GM23338 (cell line): ENCODE measurements at regions not wholly inside any gene's neighbourhood (a gene's known extent, or its start where the extent isn't known, plus 50 kb on each side); places are given as distances from the start of the nearest gene placed in this dataset.

ENCODE experiments used
- ATAC-seq: fragments of 200-7000 bp; cut with Tn5 transposase; 3 replicates; pipeline ENCODE4 v1.9.1; 2020
- DNase-seq: peaks from one replicate; pipeline ENCODE4 v3.0.0-alpha.2; 2015; ENCODE audit warnings: low spot score
- H2AFZ ChIP-seq: fragments of 200-600 bp; sonication (generic); 2 replicates; pipeline ENCODE4 v1.8.0; 2016; ENCODE audit warnings: antibody characterized with exemption, mild to moderate bottlenecking, moderate library complexity
- H3F3A ChIP-seq: fragments of 200-600 bp; sonication (generic); replicated peaks from 2 replicates; pipeline ENCODE4 v1.8.0; 2017; ENCODE audit warnings: antibody characterized with exemption, mixed run types, low read depth
- H3K27ac ChIP-seq: fragments of 200-600 bp; sonication (generic); 2 replicates; pipeline ENCODE4 v1.6.1; 2016; ENCODE audit warnings: low read depth
- H3K27me3 ChIP-seq: fragments of 200-600 bp; sonication (generic); 2 replicates; pipeline ENCODE4 v1.8.0; 2016; ENCODE audit warnings: mild to moderate bottlenecking, mixed run types, moderate library complexity; ENCODE audit not compliant: insufficient read depth
- H3K36me3 ChIP-seq: fragments of 200-600 bp; sonication (generic); 2 replicates; pipeline ENCODE4 v1.8.0; 2016; ENCODE audit warnings: mild to moderate bottlenecking; ENCODE audit not compliant: insufficient read depth
- H3K4me1 ChIP-seq: fragments of 200-600 bp; sonication (generic); 2 replicates; pipeline ENCODE4 v1.8.0; 2016; ENCODE audit warnings: mild to moderate bottlenecking, moderate library complexity; ENCODE audit not compliant: insufficient read depth
- H3K4me2 ChIP-seq: fragments of 200-600 bp; sonication (generic); 2 replicates; pipeline ENCODE4 v1.7.1; 2017; ENCODE audit warnings: mixed run types
- H3K4me3 ChIP-seq: fragments of 200-600 bp; sonication (generic); 2 replicates; pipeline ENCODE4 v1.6.1; 2016; ENCODE audit warnings: mixed run types
- H3K79me2 ChIP-seq: fragments of 200-600 bp; sonication (generic); replicated peaks from 2 replicates; pipeline ENCODE4 v1.8.0; 2017; ENCODE audit warnings: mild to moderate bottlenecking; ENCODE audit not compliant: insufficient read depth
- H3K9me2 ChIP-seq: fragments of 200-600 bp; sonication (generic); 2 replicates; pipeline ENCODE4 v1.8.0; 2017; ENCODE audit not compliant: insufficient read depth
- H4K20me1 ChIP-seq: fragments of 200-600 bp; sonication (generic); replicated peaks from 2 replicates; pipeline ENCODE4 v1.8.0; 2017; ENCODE audit warnings: mild to moderate bottlenecking; ENCODE audit not compliant: insufficient read depth
- H3K27ac Mint-ChIP-seq: 2 replicates; pipeline ENCODE4 v1.8.0; 2020; ENCODE audit warnings: inconsistent platforms, mild to moderate bottlenecking, moderate library complexity, mixed read lengths
- H3K27me3 Mint-ChIP-seq: 3 replicates; pipeline ENCODE4 v1.8.0; 2022; ENCODE audit warnings: low read depth, mild to moderate bottlenecking, moderate library complexity, mixed read lengths, inconsistent platforms; ENCODE audit not compliant: insufficient read depth, poor library complexity
- H3K36me3 Mint-ChIP-seq: 3 replicates; pipeline ENCODE4 v1.8.0; 2021; ENCODE audit warnings: low read depth, mild to moderate bottlenecking, inconsistent platforms, moderate library complexity, mixed read lengths
- H3K4me1 Mint-ChIP-seq: 3 replicates; pipeline ENCODE4 v1.8.0; 2020; ENCODE audit warnings: mild to moderate bottlenecking, inconsistent platforms, mixed read lengths
- H3K4me3 Mint-ChIP-seq: 3 replicates; pipeline ENCODE4 v1.8.0; 2021; ENCODE audit warnings: moderate library complexity, mild to moderate bottlenecking, inconsistent platforms, mixed read lengths
- H3K9me3 Mint-ChIP-seq: 3 replicates; pipeline ENCODE4 v1.8.0; 2020; ENCODE audit warnings: moderate library complexity, mild to moderate bottlenecking, inconsistent platforms, mixed read lengths
- CREB1 ChIP-seq: fragments of 250-450 bp; sonication (Bioruptor Pico); IDR thresholded peaks from 2 replicates; pipeline ENCODE4 v1.5.0; 2020; ENCODE audit warnings: low read depth, mild to moderate bottlenecking, moderate library complexity
- CTCF ChIP-seq, 2 experiments: fragments of 200-600 bp in 1 of 2; sonication (generic) in 1 of 2; conservative IDR thresholded peaks; 2 replicates each; pipeline versions ENCODE4 v1.5.1 to v1.6.1; 2016 to 2017; ENCODE audit warnings: antibody characterized with exemption in 2 of 2, low read depth in 2 of 2, mild to moderate bottlenecking in 2 of 2, moderate library complexity in 1 of 2
- ETS1 ChIP-seq: IDR thresholded peaks from 2 replicates; pipeline ENCODE4 v1.6.1; 2016; ENCODE audit warnings: antibody characterized with exemption
- EZH2 ChIP-seq: fragments of 200-600 bp; sonication (generic); IDR thresholded peaks from one replicate; pipeline ENCODE4 v1.8.0; 2017; ENCODE audit warnings: antibody characterized with exemption, mild to moderate bottlenecking, low read depth; ENCODE audit not compliant: unreplicated experiment
- EZH2phosphoT487 ChIP-seq: fragments of 200-600 bp; sonication (generic); IDR thresholded peaks from one replicate; pipeline ENCODE4 v1.8.1; 2018; ENCODE audit warnings: antibody characterized with exemption; ENCODE audit not compliant: unreplicated experiment
- JUNB ChIP-seq: IDR thresholded peaks from one replicate; pipeline ENCODE4 v1.6.1; 2016; ENCODE audit warnings: antibody characterized with exemption; ENCODE audit not compliant: unreplicated experiment
- NANOG ChIP-seq: IDR thresholded peaks from 2 replicates; pipeline ENCODE4 v1.6.1; 2016; ENCODE audit warnings: antibody characterized with exemption, borderline replicate concordance
- POLR2AphosphoS5 ChIP-seq: IDR thresholded peaks from 2 replicates; pipeline ENCODE4 v1.6.1; 2016; ENCODE audit warnings: antibody characterized with exemption, low read depth
- REST ChIP-seq: IDR thresholded peaks from one replicate; pipeline ENCODE4 v1.6.1; 2018; ENCODE audit warnings: antibody characterized with exemption; ENCODE audit not compliant: unreplicated experiment
- STAT1 ChIP-seq: IDR thresholded peaks from one replicate; pipeline ENCODE4 v1.6.1; 2016; ENCODE audit warnings: antibody characterized with exemption; ENCODE audit not compliant: unreplicated experiment
- ZNF114 ChIP-seq: fragments of 250-450 bp; sonication (Bioruptor Pico); IDR thresholded peaks from 2 replicates; pipeline ENCODE4 v1.5.0; 2020; ENCODE audit warnings: mild to moderate bottlenecking, moderate library complexity
- ZNF331 ChIP-seq: fragments of 250-450 bp; sonication (Bioruptor Pico); IDR thresholded peaks from 2 replicates; pipeline ENCODE4 v1.5.0; 2020; ENCODE audit warnings: low read depth, mild to moderate bottlenecking, moderate library complexity
- ZNF462 ChIP-seq: fragments of 250-450 bp; sonication (Bioruptor Pico); IDR thresholded peaks from 2 replicates; pipeline ENCODE4 v1.5.0; 2020; ENCODE audit warnings: mild to moderate bottlenecking, moderate library complexity

- no peaks in the 10 kb centered on the region for H3K4me1 Mint-ChIP-seq
- ATAC-seq, result no peak
- no peaks in the 10 kb centered on the region; the same call in 2 of the 3 replicates for H3K9me3 Mint-ChIP-seq
- no peak overlapping the region for H3K27ac Mint-ChIP-seq
- Histone ChIP-seq H3K27me3 (no peaks in the 10 kb centered on the region), H3K9me2 (no peaks in the 10 kb centered on the region), H3K4me3 (no peak overlapping the region), H2AFZ (no peak overlapping the region), H3K79me2 (no peaks in the 10 kb centered on the region), H3F3A (no peaks in the 10 kb centered on the region), H3K27ac (no peak overlapping the region), H3K4me1 (no peaks in the 10 kb centered on the region), H4K20me1 (no peaks in the 10 kb centered on the region), H3K36me3 (no peaks in the 10 kb centered on the region), H3K4me2 (no peak overlapping the region)
- H3K36me3 Mint-ChIP-seq, result no peaks in the 10 kb centered on the region
- H3K27me3 Mint-ChIP-seq, result no peaks in the 10 kb centered on the region
- no peak for TF ChIP-seq JUNB
- no peak for TF ChIP-seq CREB1
- TF ChIP-seq EZH2phosphoT487, result no peak
- TF ChIP-seq STAT1, result no peak
- TF ChIP-seq NANOG, result no peak
- no peak for TF ChIP-seq CTCF (conservative IDR thresholded peaks at IDR 0.05; ENCODE audit: low read depth in 2 of 2)
- no peak for TF ChIP-seq REST
- no peak for TF ChIP-seq ZNF462 (CRISPR knock-in tag)
- TF ChIP-seq ETS1, result no peak
- TF ChIP-seq ZNF331 (CRISPR knock-in tag), result no peak
- TF ChIP-seq EZH2, result no peak
- TF ChIP-seq POLR2AphosphoS5, result no peak
- no peak for TF ChIP-seq ZNF114 (CRISPR knock-in tag)
- H3K4me3 Mint-ChIP-seq, result no peak overlapping the region
- no peak for DNase-seq
Observed at GRCh38 chr12:83313827-83314226, 627.1 kb downstream of the TMTC2 start.
